ENCODE measurements at regions not wholly inside any gene's neighbourhood (a gene's known extent, or its start where the extent isn't known, plus 50 kb on each side); places are given as distances from the start of the nearest gene placed in this dataset.

- TF ChIP-seq CTCF (IDR thresholded peaks at IDR 0.05) (no peak), POLR2A (IDR thresholded peaks at IDR 0.05) (no peak), POLR2AphosphoS5 (IDR thresholded peaks at IDR 0.05) (no peak)
These were observed 246.6 kb downstream of the RRAGC start for GRCh38 chr1:38612951-38613350.

All from breast epithelium (tissue), 3 donors.